ENCODE measurements at regions not wholly inside any gene's neighbourhood (a gene's known extent, or its start where the extent isn't known, plus 50 kb on each side); places are given as distances from the start of the nearest gene placed in this dataset.

DNA sequence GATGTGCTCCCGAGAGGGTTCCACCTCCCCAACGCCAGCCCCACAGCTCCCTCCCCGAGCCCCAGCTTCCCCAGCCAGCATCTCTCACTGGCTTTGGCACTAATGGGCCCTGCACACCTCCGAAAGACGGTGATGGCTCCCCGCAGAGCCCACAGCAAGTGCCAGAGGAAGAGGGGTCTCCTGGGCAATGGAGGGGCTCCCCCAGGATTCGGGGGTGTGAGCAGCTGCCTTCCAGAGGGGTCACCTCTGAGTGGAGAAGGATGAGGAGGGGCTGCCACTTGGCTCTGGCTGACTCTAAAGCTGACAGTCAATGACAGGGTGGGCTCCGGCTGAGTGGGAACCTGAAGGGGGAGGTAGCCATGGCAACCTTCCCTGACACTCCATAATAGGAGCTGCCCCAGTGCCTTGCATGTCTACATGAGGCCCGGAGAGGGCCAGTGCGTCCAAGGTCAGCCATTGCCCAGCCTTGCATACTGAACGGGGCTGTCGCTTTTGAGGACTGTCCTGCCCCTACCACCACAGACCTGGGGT lies 98.6 kb upstream of the SYT13 start:
- TF ChIP-seq CTCF (IDR thresholded peaks at IDR 0.05): no peak
- no peak for TF ChIP-seq POLR2A (IDR thresholded peaks at IDR 0.05)

All from uterus (tissue), 2 donors.